ENCODE measurements at regions not wholly inside any gene's neighbourhood (a gene's known extent, or its start where the extent isn't known, plus 50 kb on each side); places are given as distances from the start of the nearest gene placed in this dataset.

DNA sequence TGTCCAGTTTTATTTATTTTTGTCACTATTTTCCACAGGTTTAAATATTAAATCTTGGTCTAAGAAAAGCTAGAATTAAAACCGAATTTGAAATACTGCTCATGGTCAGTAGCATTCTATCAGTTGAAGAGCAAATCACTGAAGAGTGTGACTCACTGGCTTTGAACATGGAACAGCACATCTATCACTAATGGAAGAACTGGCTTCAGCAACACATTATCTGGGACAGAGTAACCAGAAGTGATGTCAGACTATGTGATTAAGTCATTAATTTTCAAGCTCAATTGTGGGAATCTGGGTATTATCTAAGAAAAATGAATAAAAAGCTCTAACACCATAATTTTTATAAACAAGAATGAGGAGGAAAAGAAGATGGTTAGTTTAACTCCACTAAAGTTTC lies 527.5 kb downstream of the TMTC2 start:
- TF ChIP-seq, protein P1, sequence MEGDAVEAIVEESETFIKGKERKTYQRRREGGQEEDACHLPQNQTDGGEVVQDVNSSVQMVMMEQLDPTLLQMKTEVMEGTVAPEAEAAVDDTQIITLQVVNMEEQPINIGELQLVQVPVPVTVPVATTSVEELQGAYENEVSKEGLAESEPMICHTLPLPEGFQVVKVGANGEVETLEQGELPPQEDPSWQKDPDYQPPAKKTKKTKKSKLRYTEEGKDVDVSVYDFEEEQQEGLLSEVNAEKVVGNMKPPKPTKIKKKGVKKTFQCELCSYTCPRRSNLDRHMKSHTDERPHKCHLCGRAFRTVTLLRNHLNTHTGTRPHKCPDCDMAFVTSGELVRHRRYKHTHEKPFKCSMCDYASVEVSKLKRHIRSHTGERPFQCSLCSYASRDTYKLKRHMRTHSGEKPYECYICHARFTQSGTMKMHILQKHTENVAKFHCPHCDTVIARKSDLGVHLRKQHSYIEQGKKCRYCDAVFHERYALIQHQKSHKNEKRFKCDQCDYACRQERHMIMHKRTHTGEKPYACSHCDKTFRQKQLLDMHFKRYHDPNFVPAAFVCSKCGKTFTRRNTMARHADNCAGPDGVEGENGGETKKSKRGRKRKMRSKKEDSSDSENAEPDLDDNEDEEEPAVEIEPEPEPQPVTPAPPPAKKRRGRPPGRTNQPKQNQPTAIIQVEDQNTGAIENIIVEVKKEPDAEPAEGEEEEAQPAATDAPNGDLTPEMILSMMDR (IDR thresholded peaks at IDR 0.05), result no peak
- no peak for TF ChIP-seq EZH2 (IDR thresholded peaks at IDR 0.05)

All from neural progenitor cell (in vitro differentiated cells).